GM12873 (cell line): ENCODE measurements at regions not wholly inside any gene's neighbourhood (a gene's known extent, or its start where the extent isn't known, plus 50 kb on each side); places are given as distances from the start of the nearest gene placed in this dataset.

Experiments used
- TF ChIP-seq, protein P1 (sequence below): IDR thresholded peaks from 2 replicates; pipeline ENCODE4 v1.5.1; 2012; ENCODE audit warnings: low read depth, mild to moderate bottlenecking, moderate library complexity, low read length, control low read depth; ENCODE audit not compliant: insufficient read depth; ENCODE audit errors: missing control alignments

DNA sequence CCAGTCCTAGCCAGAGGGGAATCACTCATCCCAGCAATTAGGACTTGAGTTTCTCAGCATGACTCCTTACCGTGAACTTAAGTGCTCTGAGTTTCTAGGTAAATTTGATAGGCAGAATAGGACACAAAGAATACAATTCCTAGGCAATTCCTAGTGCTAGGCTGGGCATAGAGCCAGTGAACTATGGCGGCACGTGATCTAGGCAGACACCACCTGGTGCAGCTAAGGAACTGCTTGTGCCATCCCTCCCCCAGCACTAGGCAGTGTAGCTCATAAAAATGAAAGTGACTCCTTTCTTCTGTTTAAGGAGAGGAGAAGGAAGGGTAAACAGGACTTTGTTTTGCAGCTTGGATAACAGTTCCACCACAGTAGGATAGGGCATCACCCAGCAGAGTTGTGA is 736.3 kb upstream of the PCDH7 start:
- TF ChIP-seq, protein P1, sequence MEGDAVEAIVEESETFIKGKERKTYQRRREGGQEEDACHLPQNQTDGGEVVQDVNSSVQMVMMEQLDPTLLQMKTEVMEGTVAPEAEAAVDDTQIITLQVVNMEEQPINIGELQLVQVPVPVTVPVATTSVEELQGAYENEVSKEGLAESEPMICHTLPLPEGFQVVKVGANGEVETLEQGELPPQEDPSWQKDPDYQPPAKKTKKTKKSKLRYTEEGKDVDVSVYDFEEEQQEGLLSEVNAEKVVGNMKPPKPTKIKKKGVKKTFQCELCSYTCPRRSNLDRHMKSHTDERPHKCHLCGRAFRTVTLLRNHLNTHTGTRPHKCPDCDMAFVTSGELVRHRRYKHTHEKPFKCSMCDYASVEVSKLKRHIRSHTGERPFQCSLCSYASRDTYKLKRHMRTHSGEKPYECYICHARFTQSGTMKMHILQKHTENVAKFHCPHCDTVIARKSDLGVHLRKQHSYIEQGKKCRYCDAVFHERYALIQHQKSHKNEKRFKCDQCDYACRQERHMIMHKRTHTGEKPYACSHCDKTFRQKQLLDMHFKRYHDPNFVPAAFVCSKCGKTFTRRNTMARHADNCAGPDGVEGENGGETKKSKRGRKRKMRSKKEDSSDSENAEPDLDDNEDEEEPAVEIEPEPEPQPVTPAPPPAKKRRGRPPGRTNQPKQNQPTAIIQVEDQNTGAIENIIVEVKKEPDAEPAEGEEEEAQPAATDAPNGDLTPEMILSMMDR: no peak

DNA sequence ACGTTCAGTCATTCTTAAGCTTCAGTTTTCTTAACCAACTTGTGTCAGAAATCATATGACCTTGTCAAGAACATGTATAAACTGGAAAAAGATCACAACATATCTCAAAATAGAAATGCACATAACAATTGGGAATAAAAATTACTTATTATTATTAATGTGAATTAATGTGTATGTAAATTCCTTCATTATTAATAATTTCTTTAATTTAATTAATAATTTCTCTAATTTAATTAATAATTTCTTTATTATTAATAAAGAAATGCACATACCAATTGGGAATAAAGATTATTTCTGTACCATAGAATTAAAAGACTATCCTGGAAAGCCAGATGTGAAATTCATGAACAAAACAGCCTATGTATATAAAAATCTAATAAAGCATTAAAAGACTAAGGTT is 718.5 kb upstream of the PCDH7 start:
- TF ChIP-seq, protein P1: no peak

DNA sequence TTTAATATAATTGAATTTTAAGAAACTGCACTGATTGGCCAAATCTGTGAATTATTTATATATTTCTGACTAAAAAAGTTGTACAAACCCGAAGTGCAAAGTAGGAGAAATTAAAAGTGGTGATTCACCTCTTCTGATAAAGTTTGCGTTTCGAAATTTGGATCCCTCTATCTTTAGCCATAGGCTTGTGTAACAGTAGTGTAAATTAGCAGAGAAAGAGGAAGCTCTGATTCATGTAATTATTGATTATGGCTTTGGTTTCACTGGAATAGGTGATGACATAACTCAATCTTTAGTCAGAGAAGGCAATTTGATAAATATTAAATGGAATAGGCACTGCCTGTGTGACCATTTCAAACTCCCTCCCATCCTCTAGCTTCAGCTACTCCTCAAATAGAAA is 717.8 kb upstream of the PCDH7 start:
- TF ChIP-seq, protein P1: no peak

GRCh38 chr4:30005995-30006394 is 714.2 kb upstream of the PCDH7 start:
- TF ChIP-seq, protein P1: no peak

DNA sequence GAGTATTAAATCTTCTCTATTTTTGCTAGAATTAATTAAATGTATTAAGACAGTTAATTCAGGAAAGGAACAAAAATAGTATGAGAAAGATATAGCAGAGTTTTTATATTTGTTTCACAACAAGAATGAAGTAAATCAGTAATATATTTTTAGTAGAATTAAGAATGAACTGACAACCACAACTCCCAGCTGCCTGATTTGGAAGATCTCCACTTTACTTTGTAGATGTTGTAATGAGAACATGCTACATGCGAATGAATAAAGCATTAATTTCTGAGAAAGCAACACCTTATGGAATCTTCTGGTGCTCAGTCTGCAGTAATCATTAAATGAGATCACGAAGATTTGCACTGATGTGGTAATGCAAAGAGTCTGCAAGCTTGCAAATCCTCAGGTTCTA is 695.6 kb upstream of the PCDH7 start:
- TF ChIP-seq, protein P1: no peak

- TF ChIP-seq, protein P1: no peak
These were observed 691.3 kb upstream of the PCDH7 start for GRCh38 chr4:30028826-30029225.

DNA sequence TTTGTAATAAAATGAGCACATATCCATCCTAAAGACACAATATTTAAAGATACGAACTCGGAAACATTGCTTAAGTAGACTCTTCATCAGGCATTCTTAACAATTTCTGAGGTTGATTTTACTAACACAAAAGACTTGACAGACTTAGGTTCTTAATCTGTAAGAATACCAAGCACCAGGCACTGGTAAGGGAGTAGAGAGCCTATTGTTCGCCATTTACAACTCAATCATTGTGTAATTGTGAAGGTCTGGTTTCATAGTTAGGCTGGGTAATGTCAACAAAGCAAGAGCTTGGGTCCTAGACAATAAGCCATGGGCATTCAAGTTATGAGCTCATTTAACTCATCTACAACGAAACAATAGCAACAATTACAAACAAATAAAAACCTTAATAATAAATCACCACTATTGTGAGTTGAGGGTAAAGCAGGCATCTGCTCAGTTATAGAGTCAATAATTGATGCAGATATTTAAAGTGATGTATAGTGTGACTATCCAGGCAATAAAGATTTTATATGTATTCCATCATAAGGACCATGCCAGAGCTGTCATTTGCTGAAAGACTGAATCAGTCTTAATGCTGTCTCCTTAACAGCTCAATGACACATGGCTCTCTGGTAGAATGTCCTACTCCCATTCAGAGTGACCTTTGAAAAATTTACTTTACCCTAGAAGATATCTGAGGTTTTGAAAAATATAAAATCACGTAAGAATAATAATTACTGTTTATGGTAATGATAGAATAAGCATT is 664.0 kb upstream of the PCDH7 start:
- TF ChIP-seq, protein P1: no peak

DNA sequence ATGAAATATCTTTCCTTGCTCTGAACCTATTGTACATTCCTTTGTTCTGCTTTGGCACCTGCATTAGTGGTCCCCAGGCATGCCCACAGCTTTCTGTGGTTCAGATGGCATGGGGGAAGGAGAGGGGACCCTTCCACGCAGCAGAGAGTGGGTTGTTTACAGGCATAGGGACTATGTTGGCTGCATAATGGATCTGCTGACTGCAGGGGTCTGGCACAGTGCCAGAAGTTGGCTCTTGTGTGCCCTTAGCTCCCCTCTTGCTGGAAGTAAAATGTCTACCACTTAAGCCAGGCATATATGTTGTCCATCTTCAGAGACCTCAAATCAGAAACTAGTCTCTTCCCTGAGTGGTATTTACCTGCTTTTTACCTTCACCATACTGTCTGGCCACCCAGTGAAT is 651.9 kb upstream of the PCDH7 start:
- TF ChIP-seq, protein P1: no peak
